DOHH2 (cell line): ENCODE measurements at regions not wholly inside any gene's neighbourhood (a gene's known extent, or its start where the extent isn't known, plus 50 kb on each side); places are given as distances from the start of the nearest gene placed in this dataset.

Experiments
- H3F3A ChIP-seq: fragments of 200-600 bp; sonication (generic), shearing (Covaris generic); 2 replicates; pipeline ENCODE4 v1.6.0; 2016; ENCODE audit warnings: antibody characterized with exemption, mild to moderate bottlenecking; ENCODE audit not compliant: control insufficient read depth, insufficient read depth
- H3K27ac ChIP-seq: fragments of 200-600 bp; sonication (generic); 2 replicates; pipeline ENCODE4 v1.5.1; 2014; ENCODE audit warnings: low read depth, mild to moderate bottlenecking, low read length, moderate library complexity
- H3K27me3 ChIP-seq: fragments of 200-600 bp; sonication (generic); 2 replicates; pipeline ENCODE4 v1.6.1; 2014; ENCODE audit warnings: mild to moderate bottlenecking, low read length, mixed read lengths; ENCODE audit not compliant: control insufficient read depth
- H3K36me3 ChIP-seq: fragments of 200-600 bp; sonication (generic); 2 replicates; pipeline ENCODE4 v1.6.1; 2014; ENCODE audit warnings: mild to moderate bottlenecking, low read length, moderate library complexity, mixed read lengths; ENCODE audit not compliant: control insufficient read depth
- H3K4me1 ChIP-seq: fragments of 200-600 bp; sonication (generic); 2 replicates; pipeline ENCODE4 v1.6.1; 2014; ENCODE audit warnings: mild to moderate bottlenecking, low read length, mixed read lengths; ENCODE audit not compliant: control insufficient read depth
- H3K4me2 ChIP-seq: fragments of 200-600 bp; sonication (generic); 2 replicates; pipeline ENCODE4 v1.6.0; 2014; ENCODE audit warnings: mild to moderate bottlenecking, low read length, moderate library complexity
- H3K4me3 ChIP-seq: fragments of 200-600 bp; sonication (generic); 2 replicates; pipeline ENCODE4 v1.5.1; 2014; ENCODE audit warnings: mild to moderate bottlenecking, low read length, mixed read lengths
- H3K79me2 ChIP-seq: fragments of 200-600 bp; sonication (generic); 2 replicates; pipeline ENCODE4 v1.6.1; 2014; ENCODE audit warnings: mild to moderate bottlenecking, low read length, mixed read lengths; ENCODE audit not compliant: control insufficient read depth
- H3K9me2 ChIP-seq: fragments of 200-600 bp; sonication (generic); replicated peaks from 2 replicates; pipeline ENCODE4 v1.6.1; 2014; ENCODE audit warnings: mild to moderate bottlenecking, low read length, mixed read lengths; ENCODE audit not compliant: control insufficient read depth
- H3K9me3 ChIP-seq: fragments of 200-600 bp; sonication (generic); 2 replicates; pipeline ENCODE4 v1.6.1; 2014; ENCODE audit warnings: antibody characterized with exemption, low read length, mixed read lengths; ENCODE audit not compliant: control insufficient read depth, insufficient read depth
- H4K20me1 ChIP-seq: fragments of 200-600 bp; sonication (generic); 2 replicates; pipeline ENCODE4 v1.6.0; 2014; ENCODE audit warnings: low read depth, mild to moderate bottlenecking, antibody characterized with exemption, low read length, moderate library complexity; ENCODE audit not compliant: control insufficient read depth, insufficient read depth
- EZH2phosphoT487 ChIP-seq: fragments of 200-600 bp; sonication (generic); IDR thresholded peaks from 2 replicates; pipeline ENCODE4 v1.6.1; 2017; ENCODE audit warnings: borderline replicate concordance, mild to moderate bottlenecking, antibody characterized with exemption, low read length, moderate library complexity, mixed read lengths
- TF ChIP-seq, protein P1 (sequence below): fragments of 200-600 bp; sonication (generic); IDR thresholded peaks from one replicate; pipeline ENCODE4 v1.5.1; 2014; ENCODE audit warnings: antibody characterized with exemption, mild to moderate bottlenecking, low read depth, low read length; ENCODE audit not compliant: poor library complexity, severe bottlenecking

DNA sequence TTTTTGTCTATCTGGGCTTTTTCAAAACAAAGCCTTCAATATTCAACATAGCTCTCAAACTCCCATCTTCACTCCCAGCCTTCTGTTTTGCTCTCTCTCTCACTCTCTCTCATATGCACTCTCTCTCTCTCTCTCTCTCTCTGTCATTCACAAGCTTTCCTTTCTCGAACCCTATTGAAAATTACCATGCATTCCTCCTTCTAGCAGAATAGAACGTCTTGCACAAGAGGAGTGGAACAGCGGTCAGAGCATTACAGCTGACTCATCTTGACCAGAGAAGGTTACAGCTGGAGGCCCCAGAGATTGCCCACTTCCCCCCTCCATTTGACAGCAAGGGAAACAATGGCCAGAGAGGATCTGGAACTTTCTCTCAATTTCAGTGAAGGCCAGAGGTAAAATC lies 51.0 kb upstream of the LIFR start:
- H4K20me1 ChIP-seq: no peaks in the 10 kb centered on the region
- H3K79me2 ChIP-seq: no peaks in the 10 kb centered on the region
- no peaks in the 10 kb centered on the region for H3K27me3 ChIP-seq
- no peak overlapping the region for H3K4me3 ChIP-seq
- no peak for TF ChIP-seq EZH2phosphoT487
- TF ChIP-seq, protein P1, sequence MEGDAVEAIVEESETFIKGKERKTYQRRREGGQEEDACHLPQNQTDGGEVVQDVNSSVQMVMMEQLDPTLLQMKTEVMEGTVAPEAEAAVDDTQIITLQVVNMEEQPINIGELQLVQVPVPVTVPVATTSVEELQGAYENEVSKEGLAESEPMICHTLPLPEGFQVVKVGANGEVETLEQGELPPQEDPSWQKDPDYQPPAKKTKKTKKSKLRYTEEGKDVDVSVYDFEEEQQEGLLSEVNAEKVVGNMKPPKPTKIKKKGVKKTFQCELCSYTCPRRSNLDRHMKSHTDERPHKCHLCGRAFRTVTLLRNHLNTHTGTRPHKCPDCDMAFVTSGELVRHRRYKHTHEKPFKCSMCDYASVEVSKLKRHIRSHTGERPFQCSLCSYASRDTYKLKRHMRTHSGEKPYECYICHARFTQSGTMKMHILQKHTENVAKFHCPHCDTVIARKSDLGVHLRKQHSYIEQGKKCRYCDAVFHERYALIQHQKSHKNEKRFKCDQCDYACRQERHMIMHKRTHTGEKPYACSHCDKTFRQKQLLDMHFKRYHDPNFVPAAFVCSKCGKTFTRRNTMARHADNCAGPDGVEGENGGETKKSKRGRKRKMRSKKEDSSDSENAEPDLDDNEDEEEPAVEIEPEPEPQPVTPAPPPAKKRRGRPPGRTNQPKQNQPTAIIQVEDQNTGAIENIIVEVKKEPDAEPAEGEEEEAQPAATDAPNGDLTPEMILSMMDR: no peak
- no peaks in the 10 kb centered on the region for H3K9me2 ChIP-seq
- H3K36me3 ChIP-seq: no peaks in the 10 kb centered on the region
- no peak overlapping the region for H3K27ac ChIP-seq
- H3K9me3 ChIP-seq: no peaks in the 10 kb centered on the region
- no peaks in the 10 kb centered on the region for H3K4me1 ChIP-seq
- H3K4me2 ChIP-seq: no peak overlapping the region
- H3F3A ChIP-seq: no peaks in the 10 kb centered on the region

DNA sequence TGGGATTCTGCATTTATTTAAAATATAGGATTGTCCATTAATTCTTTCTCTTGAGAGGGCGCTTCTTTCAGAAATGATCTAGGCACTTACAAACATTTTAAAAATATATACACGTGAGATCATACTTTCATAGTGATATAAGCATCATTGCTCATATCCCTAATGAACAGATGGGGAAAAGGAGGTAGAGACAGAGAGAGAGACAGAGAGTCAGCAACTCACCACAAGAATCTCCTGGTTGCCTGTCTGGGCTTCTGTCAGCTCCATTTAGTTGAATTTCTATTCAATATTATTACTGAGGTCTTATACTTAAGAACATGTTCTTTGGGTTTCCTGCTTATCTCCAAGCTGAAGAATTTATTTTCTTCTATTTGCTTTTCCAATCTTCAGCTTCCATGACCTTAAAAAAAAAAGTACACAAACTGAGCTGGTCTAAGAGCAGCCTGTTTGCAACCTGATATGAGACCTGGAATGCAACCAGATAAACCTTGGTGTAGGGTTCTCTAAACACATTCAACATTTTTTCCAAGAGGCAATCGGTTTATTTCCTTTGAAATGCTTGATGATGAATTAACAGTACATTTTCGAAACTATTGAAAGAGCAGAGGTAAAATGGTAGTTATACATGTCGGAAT lies 51.6 kb upstream of the LIFR start:
- Histone ChIP-seq H3K36me3 (no peaks in the 10 kb centered on the region), H3K4me1 (no peaks in the 10 kb centered on the region), H3K4me3 (no peak overlapping the region), H3K27ac (no peak overlapping the region), H3K27me3 (no peaks in the 10 kb centered on the region), H3F3A (no peaks in the 10 kb centered on the region), H3K9me3 (no peaks in the 10 kb centered on the region), H3K9me2 (no peaks in the 10 kb centered on the region), H3K4me2 (no peak overlapping the region), H3K79me2 (no peaks in the 10 kb centered on the region), H4K20me1 (no peaks in the 10 kb centered on the region)
- TF ChIP-seq EZH2phosphoT487: no peak
- TF ChIP-seq, protein P1: no peak

GRCh38 chr5:38608874-38609273 lies 52.4 kb upstream of the LIFR start:
- H4K20me1 ChIP-seq: no peaks in the 10 kb centered on the region
- no peaks in the 10 kb centered on the region for H3K36me3 ChIP-seq
- no peaks in the 10 kb centered on the region for H3K79me2 ChIP-seq
- no peaks in the 10 kb centered on the region for H3F3A ChIP-seq
- H3K27me3 ChIP-seq: no peaks in the 10 kb centered on the region
- H3K4me1 ChIP-seq: no peaks in the 10 kb centered on the region
- no peak overlapping the region for H3K4me2 ChIP-seq
- H3K4me3 ChIP-seq: no peak overlapping the region
- no peaks in the 10 kb centered on the region for H3K9me3 ChIP-seq
- H3K27ac ChIP-seq: no peak overlapping the region
- no peak for TF ChIP-seq EZH2phosphoT487
- TF ChIP-seq, protein P1: no peak
- no peaks in the 10 kb centered on the region for H3K9me2 ChIP-seq
